ENCODE measurements at regions not wholly inside any gene's neighbourhood (a gene's known extent, or its start where the extent isn't known, plus 50 kb on each side); places are given as distances from the start of the nearest gene placed in this dataset.

- Histone ChIP-seq H3K9me3 (replicated peaks) (peaks cover 2% of the 10 kb centered on the region), H3K27me3 (ENCODE audit: low read depth) (no peaks in the 10 kb centered on the region), H3K27ac (replicated peaks) (no peak overlapping the region), H3K4me3 (no peak overlapping the region), H3K4me1 (no peaks in the 10 kb centered on the region), H3K36me3 (no peaks in the 10 kb centered on the region)
- intact Hi-C loops (cut with micrococcal nuclease) = no loop called here
- no peak for TF ChIP-seq CTCF (IDR thresholded peaks at IDR 0.05; ENCODE audit: borderline replicate concordance)
- DNase-seq = no peak
Observed at GRCh38 chr1:221373795-221374194, 368.1 kb downstream of the DUSP10 start.

DNA sequence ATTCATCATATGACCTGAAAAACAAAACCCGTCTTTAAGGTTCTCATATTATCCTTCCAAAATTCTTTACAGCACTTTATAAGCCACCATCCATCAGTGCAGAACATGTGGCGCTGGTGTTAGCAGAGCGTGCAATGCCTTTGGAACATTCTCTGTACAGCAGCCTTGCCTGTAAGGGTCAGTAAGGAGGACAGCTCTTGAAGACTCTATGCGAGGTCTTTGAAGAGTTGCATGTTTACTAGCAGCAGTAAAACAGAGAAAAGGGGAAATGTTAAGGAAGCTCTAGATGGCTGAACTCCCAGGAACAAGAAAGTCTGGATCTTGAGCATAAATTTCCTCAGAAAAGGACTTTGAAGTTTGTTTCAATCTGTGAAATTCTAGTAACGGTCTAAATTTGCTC is 365.6 kb downstream of the DUSP10 start:
- H3K4me1 ChIP-seq = no peaks in the 10 kb centered on the region
- no peaks in the 10 kb centered on the region for H3K9me3 ChIP-seq (replicated peaks)
- DNase-seq = no peak
- H3K36me3 ChIP-seq = no peaks in the 10 kb centered on the region
- intact Hi-C loops (cut with micrococcal nuclease) = no loop called here
- no peak overlapping the region for H3K4me3 ChIP-seq
- no peak for TF ChIP-seq CTCF (IDR thresholded peaks at IDR 0.05; ENCODE audit: borderline replicate concordance)
- H3K27me3 ChIP-seq (ENCODE audit: low read depth) = no peaks in the 10 kb centered on the region
- H3K27ac ChIP-seq (replicated peaks) = no peak overlapping the region

- Histone ChIP-seq H3K27me3 (ENCODE audit: low read depth) (no peaks in the 10 kb centered on the region), H3K36me3 (no peaks in the 10 kb centered on the region), H3K27ac (replicated peaks) (no peak overlapping the region), H3K9me3 (replicated peaks) (no peaks in the 10 kb centered on the region), H3K4me1 (no peaks in the 10 kb centered on the region), H3K4me3 (no peak overlapping the region)
- intact Hi-C loops (cut with micrococcal nuclease) = no loop called here
- no peak for TF ChIP-seq CTCF (IDR thresholded peaks at IDR 0.05; ENCODE audit: borderline replicate concordance)
- DNase-seq = no peak
Observed at GRCh38 chr1:221381910-221382623, 359.8 kb downstream of the DUSP10 start.

DNA sequence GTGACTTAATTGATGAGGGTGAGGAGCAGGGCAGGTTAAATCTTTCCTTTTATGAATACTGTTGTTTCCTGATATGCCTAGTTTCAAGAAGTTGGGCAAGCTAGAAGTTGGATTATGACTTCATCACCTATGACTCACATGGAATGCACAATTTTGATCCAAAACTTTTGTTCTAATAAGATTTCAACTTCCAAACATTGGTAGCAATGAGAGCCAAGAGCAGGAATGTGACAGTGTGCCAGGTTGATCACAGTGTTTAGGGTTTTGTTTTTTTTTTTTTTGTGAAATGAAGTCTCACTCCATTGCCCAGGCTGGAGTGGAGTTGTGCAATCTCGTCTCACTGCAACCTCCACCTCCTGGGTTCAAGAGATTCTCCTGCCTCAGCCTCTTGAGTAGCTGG is 349.4 kb downstream of the DUSP10 start:
- Histone ChIP-seq H3K9me3 (replicated peaks) (peaks cover 11% of the 10 kb centered on the region), H3K4me1 (peaks cover 17% of the 10 kb centered on the region), H3K27ac (replicated peaks) (no peak overlapping the region), H3K4me3 (no peak overlapping the region), H3K27me3 (ENCODE audit: low read depth) (peaks cover 3% of the 10 kb centered on the region), H3K36me3 (no peaks in the 10 kb centered on the region)
- intact Hi-C loops (cut with micrococcal nuclease) = no loop called here
- no peak for TF ChIP-seq CTCF (IDR thresholded peaks at IDR 0.05; ENCODE audit: borderline replicate concordance)
- DNase-seq = no peak

- H3K9me3 ChIP-seq (replicated peaks) = peaks cover 11% of the 10 kb centered on the region
- peak overlapping the region; percentile 47 for H3K27ac ChIP-seq (replicated peaks)
- no peak overlapping the region for H3K4me3 ChIP-seq
- TF ChIP-seq CTCF (IDR thresholded peaks at IDR 0.05; ENCODE audit: borderline replicate concordance) = no peak
- intact Hi-C loops (cut with micrococcal nuclease) = no loop called here
- peaks cover 17% of the 10 kb centered on the region for H3K4me1 ChIP-seq
- no peaks in the 10 kb centered on the region for H3K27me3 ChIP-seq (ENCODE audit: low read depth)
- H3K36me3 ChIP-seq = no peaks in the 10 kb centered on the region
- no peak for DNase-seq
Observed at GRCh38 chr1:221394011-221394544, 347.8 kb downstream of the DUSP10 start.
